ENCODE measurements at regions not wholly inside any gene's neighbourhood (a gene's known extent, or its start where the extent isn't known, plus 50 kb on each side); places are given as distances from the start of the nearest gene placed in this dataset.

DNA sequence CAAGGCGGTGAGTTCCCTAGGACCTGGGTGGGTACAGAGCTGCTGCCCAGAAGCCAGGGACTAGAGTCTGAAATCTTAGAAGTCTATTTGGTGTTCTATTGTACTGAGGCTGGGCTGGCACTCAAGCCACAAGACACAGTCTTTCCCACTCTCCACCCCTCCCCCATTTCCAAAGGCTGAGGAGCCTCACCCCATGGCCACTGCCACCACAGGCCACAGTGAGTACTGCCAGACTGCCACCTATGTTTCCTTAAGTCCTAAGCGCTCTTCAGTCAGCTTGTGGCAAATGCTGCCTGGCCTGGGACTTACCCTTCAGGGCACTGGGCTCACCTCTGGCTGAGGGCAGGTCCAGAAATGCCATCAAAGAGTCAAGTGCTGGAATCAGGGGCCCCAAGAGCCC lies 469.3 kb downstream of the HAO1 start:
- Histone ChIP-seq H3K9ac (ENCODE audit: low read depth in 1 of 2, low read length in 2 of 2) (no peak overlapping the region), H3K27me3 (ENCODE audit: control insufficient read depth in 4 of 4, insufficient read depth in 4 of 4, low read length in 3 of 4) (no peaks in the 10 kb centered on the region), H3K4me1 (ENCODE audit: control insufficient read depth in 4 of 4, insufficient read depth in 4 of 4, low read length in 3 of 4) (no peaks in the 10 kb centered on the region), H3K27ac (ENCODE audit: low read depth in 1 of 2, low read length in 2 of 2) (no peak overlapping the region), H3K9me3 (ENCODE audit: control insufficient read depth in 4 of 4, low read length in 3 of 4) (no peaks in the 10 kb centered on the region), H3K36me3 (ENCODE audit: control insufficient read depth in 4 of 4, insufficient read depth in 3 of 4, low read depth in 1 of 4, low read length in 3 of 4) (no peaks in the 10 kb centered on the region), H3K4me3 (ENCODE audit: low read depth in 1 of 3, low read length in 3 of 3) (no peak overlapping the region)
- no peak for DNase-seq (ENCODE audit: low spot score)
- WGBS: 47% methylated on average over 2 of the region's 2 CpGs
- TF ChIP-seq, protein P1, sequence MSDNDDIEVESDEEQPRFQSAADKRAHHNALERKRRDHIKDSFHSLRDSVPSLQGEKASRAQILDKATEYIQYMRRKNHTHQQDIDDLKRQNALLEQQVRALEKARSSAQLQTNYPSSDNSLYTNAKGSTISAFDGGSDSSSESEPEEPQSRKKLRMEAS (IDR thresholded peaks at IDR 0.05): no peak
- TF ChIP-seq TAF1 (conservative IDR thresholded peaks at IDR 0.05): no peak
- TF ChIP-seq JUND (IDR thresholded peaks at IDR 0.05): no peak
- TF ChIP-seq YY1 (IDR thresholded peaks at IDR 0.05): no peak

DNA sequence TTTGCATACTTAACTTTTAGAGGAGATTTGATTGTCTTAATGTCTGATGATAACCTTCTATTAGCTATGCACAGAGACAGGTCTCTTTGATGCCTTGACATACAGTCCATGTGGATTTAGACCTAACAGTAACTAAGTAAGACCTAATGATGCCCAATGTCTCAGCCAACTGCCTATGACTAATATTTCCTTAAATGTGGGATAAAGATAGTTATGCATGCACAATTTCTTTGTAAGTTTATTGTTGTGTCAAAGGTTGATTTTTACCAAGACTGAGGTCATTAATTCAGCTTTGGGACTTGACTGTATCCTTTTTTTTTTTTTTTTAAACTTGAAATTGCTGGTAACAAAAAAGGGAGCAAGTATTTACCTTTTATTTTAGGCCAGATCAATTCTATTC lies 450.0 kb downstream of the HAO1 start:
- no peak overlapping the region for H3K9ac ChIP-seq (ENCODE audit: low read depth in 1 of 2, low read length in 2 of 2)
- peaks cover 0 to 3% (median 0%) of the 10 kb centered on the region in 4 donors for H3K9me3 ChIP-seq (ENCODE audit: control insufficient read depth in 4 of 4, low read length in 3 of 4)
- H3K36me3 ChIP-seq (ENCODE audit: control insufficient read depth in 4 of 4, insufficient read depth in 3 of 4, low read depth in 1 of 4, low read length in 3 of 4): no peaks in the 10 kb centered on the region
- no peak for DNase-seq (ENCODE audit: low spot score)
- H3K4me3 ChIP-seq (ENCODE audit: low read depth in 1 of 3, low read length in 3 of 3): no peak overlapping the region
- H3K27ac ChIP-seq (ENCODE audit: low read depth in 1 of 2, low read length in 2 of 2): no peak overlapping the region
- H3K4me1 ChIP-seq (ENCODE audit: control insufficient read depth in 4 of 4, insufficient read depth in 4 of 4, low read length in 3 of 4): no peaks in the 10 kb centered on the region
- H3K27me3 ChIP-seq (ENCODE audit: control insufficient read depth in 4 of 4, insufficient read depth in 4 of 4, low read length in 3 of 4): no peaks in the 10 kb centered on the region
- TF ChIP-seq, protein P1 (IDR thresholded peaks at IDR 0.05): no peak
- TF ChIP-seq FOXA1 (IDR thresholded peaks at IDR 0.05) (no peak), FOXA2 (IDR thresholded peaks at IDR 0.05) (no peak), HNF4A (conservative IDR thresholded peaks at IDR 0.05) (no peak)

DNA sequence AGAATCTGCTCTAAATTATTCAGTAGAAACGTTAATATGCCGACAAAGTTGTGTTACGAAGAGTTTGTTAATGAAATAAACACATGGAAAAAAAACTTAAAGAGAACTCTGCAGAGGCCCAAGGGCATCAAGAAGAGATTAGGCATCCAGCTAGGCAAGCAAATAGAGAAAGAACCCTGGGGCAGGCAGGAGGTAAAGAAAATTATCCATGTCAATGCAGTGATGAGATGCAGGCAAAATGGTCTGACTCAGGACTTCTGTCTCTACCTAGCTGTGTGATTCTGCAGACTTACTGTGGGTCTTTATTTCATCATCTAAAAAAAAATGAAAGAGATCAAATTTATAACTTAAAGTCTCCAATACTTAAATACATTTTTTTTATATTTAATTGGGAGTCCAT lies 448.0 kb downstream of the HAO1 start:
- Histone ChIP-seq H3K9me3 (ENCODE audit: control insufficient read depth in 4 of 4, low read length in 3 of 4) (peaks cover 0 to 3% (median 0%) of the 10 kb centered on the region in 4 donors), H3K36me3 (ENCODE audit: control insufficient read depth in 4 of 4, insufficient read depth in 3 of 4, low read depth in 1 of 4, low read length in 3 of 4) (no peaks in the 10 kb centered on the region), H3K27me3 (ENCODE audit: control insufficient read depth in 4 of 4, insufficient read depth in 4 of 4, low read length in 3 of 4) (no peaks in the 10 kb centered on the region), H3K9ac (ENCODE audit: low read depth in 1 of 2, low read length in 2 of 2) (no peak overlapping the region), H3K27ac (ENCODE audit: low read depth in 1 of 2, low read length in 2 of 2) (no peak overlapping the region), H3K4me1 (ENCODE audit: control insufficient read depth in 4 of 4, insufficient read depth in 4 of 4, low read length in 3 of 4) (no peaks in the 10 kb centered on the region), H3K4me3 (ENCODE audit: low read depth in 1 of 3, low read length in 3 of 3) (no peak overlapping the region)
- TF ChIP-seq GABPA (IDR thresholded peaks at IDR 0.05 in 1 of 2, conservative IDR thresholded peaks at IDR 0.05 in 1 of 2) (no peak), EGR1 (IDR thresholded peaks at IDR 0.05; ENCODE audit: low read depth in 2 of 2) (no peak), RAD21 (IDR thresholded peaks at IDR 0.05) (no peak), SP1 (IDR thresholded peaks at IDR 0.05) (no peak), HNF4G (IDR thresholded peaks at IDR 0.05) (no peak), TAF1 (conservative IDR thresholded peaks at IDR 0.05) (no peak), HNF4A (conservative IDR thresholded peaks at IDR 0.05) (no peak), FOXA2 (IDR thresholded peaks at IDR 0.05) (no peak), NR2F2 (IDR thresholded peaks at IDR 0.05) (no peak), JUND (IDR thresholded peaks at IDR 0.05) (no peak), FOXA1 (IDR thresholded peaks at IDR 0.05) (no peak), RXRA (IDR thresholded peaks at IDR 0.05) (no peak), YY1 (IDR thresholded peaks at IDR 0.05) (no peak)
- TF ChIP-seq, protein P2, sequence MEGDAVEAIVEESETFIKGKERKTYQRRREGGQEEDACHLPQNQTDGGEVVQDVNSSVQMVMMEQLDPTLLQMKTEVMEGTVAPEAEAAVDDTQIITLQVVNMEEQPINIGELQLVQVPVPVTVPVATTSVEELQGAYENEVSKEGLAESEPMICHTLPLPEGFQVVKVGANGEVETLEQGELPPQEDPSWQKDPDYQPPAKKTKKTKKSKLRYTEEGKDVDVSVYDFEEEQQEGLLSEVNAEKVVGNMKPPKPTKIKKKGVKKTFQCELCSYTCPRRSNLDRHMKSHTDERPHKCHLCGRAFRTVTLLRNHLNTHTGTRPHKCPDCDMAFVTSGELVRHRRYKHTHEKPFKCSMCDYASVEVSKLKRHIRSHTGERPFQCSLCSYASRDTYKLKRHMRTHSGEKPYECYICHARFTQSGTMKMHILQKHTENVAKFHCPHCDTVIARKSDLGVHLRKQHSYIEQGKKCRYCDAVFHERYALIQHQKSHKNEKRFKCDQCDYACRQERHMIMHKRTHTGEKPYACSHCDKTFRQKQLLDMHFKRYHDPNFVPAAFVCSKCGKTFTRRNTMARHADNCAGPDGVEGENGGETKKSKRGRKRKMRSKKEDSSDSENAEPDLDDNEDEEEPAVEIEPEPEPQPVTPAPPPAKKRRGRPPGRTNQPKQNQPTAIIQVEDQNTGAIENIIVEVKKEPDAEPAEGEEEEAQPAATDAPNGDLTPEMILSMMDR (IDR thresholded peaks at IDR 0.05; ENCODE audit: low read depth, low read length, missing input control): no peak
- TF ChIP-seq, protein P3, sequence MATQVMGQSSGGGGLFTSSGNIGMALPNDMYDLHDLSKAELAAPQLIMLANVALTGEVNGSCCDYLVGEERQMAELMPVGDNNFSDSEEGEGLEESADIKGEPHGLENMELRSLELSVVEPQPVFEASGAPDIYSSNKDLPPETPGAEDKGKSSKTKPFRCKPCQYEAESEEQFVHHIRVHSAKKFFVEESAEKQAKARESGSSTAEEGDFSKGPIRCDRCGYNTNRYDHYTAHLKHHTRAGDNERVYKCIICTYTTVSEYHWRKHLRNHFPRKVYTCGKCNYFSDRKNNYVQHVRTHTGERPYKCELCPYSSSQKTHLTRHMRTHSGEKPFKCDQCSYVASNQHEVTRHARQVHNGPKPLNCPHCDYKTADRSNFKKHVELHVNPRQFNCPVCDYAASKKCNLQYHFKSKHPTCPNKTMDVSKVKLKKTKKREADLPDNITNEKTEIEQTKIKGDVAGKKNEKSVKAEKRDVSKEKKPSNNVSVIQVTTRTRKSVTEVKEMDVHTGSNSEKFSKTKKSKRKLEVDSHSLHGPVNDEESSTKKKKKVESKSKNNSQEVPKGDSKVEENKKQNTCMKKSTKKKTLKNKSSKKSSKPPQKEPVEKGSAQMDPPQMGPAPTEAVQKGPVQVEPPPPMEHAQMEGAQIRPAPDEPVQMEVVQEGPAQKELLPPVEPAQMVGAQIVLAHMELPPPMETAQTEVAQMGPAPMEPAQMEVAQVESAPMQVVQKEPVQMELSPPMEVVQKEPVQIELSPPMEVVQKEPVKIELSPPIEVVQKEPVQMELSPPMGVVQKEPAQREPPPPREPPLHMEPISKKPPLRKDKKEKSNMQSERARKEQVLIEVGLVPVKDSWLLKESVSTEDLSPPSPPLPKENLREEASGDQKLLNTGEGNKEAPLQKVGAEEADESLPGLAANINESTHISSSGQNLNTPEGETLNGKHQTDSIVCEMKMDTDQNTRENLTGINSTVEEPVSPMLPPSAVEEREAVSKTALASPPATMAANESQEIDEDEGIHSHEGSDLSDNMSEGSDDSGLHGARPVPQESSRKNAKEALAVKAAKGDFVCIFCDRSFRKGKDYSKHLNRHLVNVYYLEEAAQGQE (IDR thresholded peaks at IDR 0.05): no peak
- TF ChIP-seq, protein P1 (IDR thresholded peaks at IDR 0.05): no peak
- TF ChIP-seq, protein P4, sequence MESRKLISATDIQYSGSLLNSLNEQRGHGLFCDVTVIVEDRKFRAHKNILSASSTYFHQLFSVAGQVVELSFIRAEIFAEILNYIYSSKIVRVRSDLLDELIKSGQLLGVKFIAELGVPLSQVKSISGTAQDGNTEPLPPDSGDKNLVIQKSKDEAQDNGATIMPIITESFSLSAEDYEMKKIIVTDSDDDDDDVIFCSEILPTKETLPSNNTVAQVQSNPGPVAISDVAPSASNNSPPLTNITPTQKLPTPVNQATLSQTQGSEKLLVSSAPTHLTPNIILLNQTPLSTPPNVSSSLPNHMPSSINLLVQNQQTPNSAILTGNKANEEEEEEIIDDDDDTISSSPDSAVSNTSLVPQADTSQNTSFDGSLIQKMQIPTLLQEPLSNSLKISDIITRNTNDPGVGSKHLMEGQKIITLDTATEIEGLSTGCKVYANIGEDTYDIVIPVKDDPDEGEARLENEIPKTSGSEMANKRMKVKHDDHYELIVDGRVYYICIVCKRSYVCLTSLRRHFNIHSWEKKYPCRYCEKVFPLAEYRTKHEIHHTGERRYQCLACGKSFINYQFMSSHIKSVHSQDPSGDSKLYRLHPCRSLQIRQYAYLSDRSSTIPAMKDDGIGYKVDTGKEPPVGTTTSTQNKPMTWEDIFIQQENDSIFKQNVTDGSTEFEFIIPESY (IDR thresholded peaks at IDR 0.05): no peak
- TF ChIP-seq, protein P5, sequence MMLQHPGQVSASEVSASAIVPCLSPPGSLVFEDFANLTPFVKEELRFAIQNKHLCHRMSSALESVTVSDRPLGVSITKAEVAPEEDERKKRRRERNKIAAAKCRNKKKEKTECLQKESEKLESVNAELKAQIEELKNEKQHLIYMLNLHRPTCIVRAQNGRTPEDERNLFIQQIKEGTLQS (IDR thresholded peaks at IDR 0.05): no peak
- no peak for DNase-seq (ENCODE audit: low spot score)
- WGBS: 81% methylated on average over 3 of the region's 3 CpGs

All from liver (tissue), 8 donors.